GM10248 (cell line): ENCODE measurements at regions not wholly inside any gene's neighbourhood (a gene's known extent, or its start where the extent isn't known, plus 50 kb on each side); places are given as distances from the start of the nearest gene placed in this dataset.

Experiments
- CTCF ChIA-PET: fragments of 300-600 bp; sonication (Branson Sonifier 250); formaldehyde crosslinking; extraction: SDS; loops from one replicate; lab custom pipeline; 2021; ENCODE audit warnings: antibody characterized with exemption; lab: Yijun Ruan, JAX
- POLR2A ChIA-PET: fragments of 350-650 bp; sonication (Branson Sonifier 250); formaldehyde crosslinking; extraction: SDS; loops from one replicate; lab custom pipeline; 2020; ENCODE audit warnings: antibody characterized with exemption; lab: Yijun Ruan, JAX
- DNase-seq: peaks from one replicate; pipeline ENCODE4 v3.0.0; 2012; ENCODE audit errors: extremely low spot score
- CTCF ChIP-seq: IDR thresholded peaks from 2 replicates; pipeline ENCODE4 v1.5.1; 2012; ENCODE audit warnings: mild to moderate bottlenecking, low read depth; ENCODE audit errors: extremely low read depth, missing control alignments, control extremely low read depth

- TF ChIP-seq CTCF: no peak
- DNase-seq: no peak
- ChIA-PET CTCF (no interaction called here), POLR2A (no interaction called here)
These were observed 128.5 kb downstream of the ACKR3 start for GRCh38 chr2:236698016-236698627.

GRCh38 chr2:236700703-236701102 lies 131.1 kb downstream of the ACKR3 start:
- TF ChIP-seq CTCF: no peak
- CTCF ChIA-PET: no interaction called here
- POLR2A ChIA-PET: no interaction called here
- DNase-seq: no peak

- DNase-seq: no peak
- ChIA-PET CTCF (no interaction called here), POLR2A (no interaction called here)
- no peak for TF ChIP-seq CTCF
These were observed 133.2 kb downstream of the ACKR3 start for GRCh38 chr2:236702657-236703372.

GRCh38 chr2:236703373-236703709 lies 133.7 kb downstream of the ACKR3 start:
- POLR2A ChIA-PET: no interaction called here
- CTCF ChIA-PET: no interaction called here
- TF ChIP-seq CTCF: no peak
- no peak for DNase-seq

GRCh38 chr2:236703906-236704305 lies 134.3 kb downstream of the ACKR3 start:
- TF ChIP-seq CTCF: no peak
- CTCF ChIA-PET: no interaction called here
- POLR2A ChIA-PET: no interaction called here
- no peak for DNase-seq

GRCh38 chr2:236704887-236705286 lies 135.3 kb downstream of the ACKR3 start:
- ChIA-PET POLR2A (no interaction called here), CTCF (no interaction called here)
- no peak for TF ChIP-seq CTCF
- DNase-seq: no peak
